DND-41 (cell line): ENCODE measurements at regions not wholly inside any gene's neighbourhood (a gene's known extent, or its start where the extent isn't known, plus 50 kb on each side); places are given as distances from the start of the nearest gene placed in this dataset.

Experiments
- CTCF ChIP-seq: IDR thresholded peaks from 2 replicates; pipeline ENCODE4 v1.5.1; 2012; ENCODE audit warnings: borderline replicate concordance, low read length, moderate library complexity, mild to moderate bottlenecking; ENCODE audit not compliant: poor library complexity, severe bottlenecking; ENCODE audit errors: extremely low read depth
- EZH2 ChIP-seq: IDR thresholded peaks from 3 replicates; pipeline ENCODE4 v1.6.1; 2012; ENCODE audit warnings: borderline replicate concordance, low read depth, mild to moderate bottlenecking, moderate library complexity, low read length, inconsistent platforms; ENCODE audit not compliant: severe bottlenecking

- TF ChIP-seq CTCF = no peak
- no peak for TF ChIP-seq EZH2
Measured at GRCh38 chr5:25614466-25614865, 969.7 kb upstream of the CDH10 start.
